ENCODE measurements at regions not wholly inside any gene's neighbourhood (a gene's known extent, or its start where the extent isn't known, plus 50 kb on each side); places are given as distances from the start of the nearest gene placed in this dataset.
"Not testable (repeated sequence)": the region's sequence is repeated elsewhere in the genome, so short reads cannot be mapped to it uniquely, and the experiment has no call there.

GRCh38 chr19:28596561-28597071 lies 616.3 kb downstream of the UQCRFS1 start:
- WGBS (ENCODE audit: insufficient coverage): 93% methylated on average over 12 of the region's 12 CpGs
- Histone ChIP-seq H3K36me3 (ENCODE audit: control insufficient read depth in 4 of 4, insufficient read depth in 4 of 4, low read length in 3 of 4) (no peaks in the 10 kb centered on the region), H3K27me3 (replicated peaks in 2 of 5; ENCODE audit: control insufficient read depth in 4 of 5, insufficient read depth in 5 of 5, low read length in 4 of 5) (peaks cover 0 to 4% (median 0%) of the 10 kb centered on the region in 5 experiments), H3K4me3 (ENCODE audit: control insufficient read depth in 1 of 7, extremely low read depth in 1 of 7, insufficient read depth in 4 of 7, low read depth in 2 of 7, low read length in 6 of 7) (no peak overlapping the region), H3K4me1 (ENCODE audit: control extremely low read depth in 1 of 4, control insufficient read depth in 4 of 4, insufficient read depth in 4 of 4, low read length in 3 of 4) (no peaks in the 10 kb centered on the region), H3K9me3 (ENCODE audit: control extremely low read depth in 1 of 5, control insufficient read depth in 4 of 5, insufficient read depth in 2 of 5, low read depth in 1 of 5, low read length in 4 of 5) (peaks cover 0 to 4% (median 0%) of the 10 kb centered on the region in 5 experiments), H3K27ac (ENCODE audit: insufficient read depth in 1 of 2, low read depth in 1 of 2, low read length in 2 of 2, poor library complexity in 1 of 2, severe bottlenecking in 2 of 2) (no peak overlapping the region)
- POLR2A ChIA-PET: no interaction called here
- DNase-seq: no peak
- CTCF ChIA-PET: no interaction called here

GRCh38 chr19:28595722-28596480 lies 617.0 kb downstream of the UQCRFS1 start:
- POLR2A ChIA-PET: no interaction called here
- CTCF ChIA-PET: no interaction called here
- 90% methylated on average over 3 of the region's 4 CpGs for WGBS (ENCODE audit: insufficient coverage)
- no peaks in the 10 kb centered on the region for H3K4me1 ChIP-seq (ENCODE audit: control extremely low read depth in 1 of 4, control insufficient read depth in 4 of 4, insufficient read depth in 4 of 4, low read length in 3 of 4)
- H3K27ac ChIP-seq (ENCODE audit: insufficient read depth in 1 of 2, low read depth in 1 of 2, low read length in 2 of 2, poor library complexity in 1 of 2, severe bottlenecking in 2 of 2): no peak overlapping the region
- H3K4me3 ChIP-seq (ENCODE audit: control insufficient read depth in 1 of 7, extremely low read depth in 1 of 7, insufficient read depth in 4 of 7, low read depth in 2 of 7, low read length in 6 of 7): no peak overlapping the region
- peaks cover 0 to 4% (median 0%) of the 10 kb centered on the region in 5 experiments for H3K9me3 ChIP-seq (ENCODE audit: control extremely low read depth in 1 of 5, control insufficient read depth in 4 of 5, insufficient read depth in 2 of 5, low read depth in 1 of 5, low read length in 4 of 5)
- peaks cover 0 to 4% (median 0%) of the 10 kb centered on the region in 5 experiments for H3K27me3 ChIP-seq (replicated peaks in 2 of 5; ENCODE audit: control insufficient read depth in 4 of 5, insufficient read depth in 5 of 5, low read length in 4 of 5)
- H3K36me3 ChIP-seq (ENCODE audit: control insufficient read depth in 4 of 4, insufficient read depth in 4 of 4, low read length in 3 of 4): no peaks in the 10 kb centered on the region
- no peak for DNase-seq

GRCh38 chr19:28594737-28595136 lies 618.2 kb downstream of the UQCRFS1 start:
- no peaks in the 10 kb centered on the region for H3K36me3 ChIP-seq (ENCODE audit: control insufficient read depth in 4 of 4, insufficient read depth in 4 of 4, low read length in 3 of 4)
- no peak overlapping the region for H3K4me3 ChIP-seq (ENCODE audit: control insufficient read depth in 1 of 7, extremely low read depth in 1 of 7, insufficient read depth in 4 of 7, low read depth in 2 of 7, low read length in 6 of 7)
- no CpG with 5 or more reads among the region's 2 CpGs for WGBS (ENCODE audit: insufficient coverage)
- H3K4me1 ChIP-seq (ENCODE audit: control extremely low read depth in 1 of 4, control insufficient read depth in 4 of 4, insufficient read depth in 4 of 4, low read length in 3 of 4): no peaks in the 10 kb centered on the region
- no peak for DNase-seq
- no peak overlapping the region for H3K27ac ChIP-seq (ENCODE audit: insufficient read depth in 1 of 2, low read depth in 1 of 2, low read length in 2 of 2, poor library complexity in 1 of 2, severe bottlenecking in 2 of 2)
- peaks cover 0 to 4% (median 0%) of the 10 kb centered on the region in 5 experiments for H3K9me3 ChIP-seq (ENCODE audit: control extremely low read depth in 1 of 5, control insufficient read depth in 4 of 5, insufficient read depth in 2 of 5, low read depth in 1 of 5, low read length in 4 of 5)
- ChIA-PET CTCF (no interaction called here), POLR2A (no interaction called here)
- no peaks in the 10 kb centered on the region for H3K27me3 ChIP-seq (replicated peaks in 2 of 5; ENCODE audit: control insufficient read depth in 4 of 5, insufficient read depth in 5 of 5, low read length in 4 of 5)

- 78% methylated on average over 11 of the region's 11 CpGs for WGBS (ENCODE audit: insufficient coverage)
- H3K9me3 ChIP-seq (ENCODE audit: control extremely low read depth in 1 of 5, control insufficient read depth in 4 of 5, insufficient read depth in 2 of 5, low read depth in 1 of 5, low read length in 4 of 5); DNase-seq; H3K27me3 ChIP-seq (replicated peaks in 2 of 5; ENCODE audit: control insufficient read depth in 4 of 5, insufficient read depth in 5 of 5, low read length in 4 of 5); POLR2A ChIA-PET; H3K4me3 ChIP-seq (ENCODE audit: control insufficient read depth in 1 of 7, extremely low read depth in 1 of 7, insufficient read depth in 4 of 7, low read depth in 2 of 7, low read length in 6 of 7); H3K27ac ChIP-seq (ENCODE audit: insufficient read depth in 1 of 2, low read depth in 1 of 2, low read length in 2 of 2, poor library complexity in 1 of 2, severe bottlenecking in 2 of 2); H3K4me1 ChIP-seq (ENCODE audit: control extremely low read depth in 1 of 4, control insufficient read depth in 4 of 4, insufficient read depth in 4 of 4, low read length in 3 of 4); CTCF ChIA-PET; H3K36me3 ChIP-seq (ENCODE audit: control insufficient read depth in 4 of 4, insufficient read depth in 4 of 4, low read length in 3 of 4): not testable (repeated sequence)
Observed at GRCh38 chr19:28589991-28590411, 623.0 kb downstream of the UQCRFS1 start.

- POLR2A ChIA-PET: no interaction called here
- no peak overlapping the region for H3K4me3 ChIP-seq (ENCODE audit: control insufficient read depth in 1 of 7, extremely low read depth in 1 of 7, insufficient read depth in 4 of 7, low read depth in 2 of 7, low read length in 6 of 7)
- DNase-seq: no peak
- H3K4me1 ChIP-seq (ENCODE audit: control extremely low read depth in 1 of 4, control insufficient read depth in 4 of 4, insufficient read depth in 4 of 4, low read length in 3 of 4): no peaks in the 10 kb centered on the region
- H3K36me3 ChIP-seq (ENCODE audit: control insufficient read depth in 4 of 4, insufficient read depth in 4 of 4, low read length in 3 of 4): no peaks in the 10 kb centered on the region
- WGBS (ENCODE audit: insufficient coverage): 70% methylated on average over 7 of the region's 7 CpGs
- no peaks in the 10 kb centered on the region for H3K27me3 ChIP-seq (replicated peaks in 2 of 5; ENCODE audit: control insufficient read depth in 4 of 5, insufficient read depth in 5 of 5, low read length in 4 of 5)
- CTCF ChIA-PET: no interaction called here
- H3K9me3 ChIP-seq (ENCODE audit: control extremely low read depth in 1 of 5, control insufficient read depth in 4 of 5, insufficient read depth in 2 of 5, low read depth in 1 of 5, low read length in 4 of 5): no peaks in the 10 kb centered on the region
- no peak overlapping the region for H3K27ac ChIP-seq (ENCODE audit: insufficient read depth in 1 of 2, low read depth in 1 of 2, low read length in 2 of 2, poor library complexity in 1 of 2, severe bottlenecking in 2 of 2)
Observed at GRCh38 chr19:28586474-28586873, 626.5 kb downstream of the UQCRFS1 start.

GRCh38 chr19:28585796-28586195 lies 627.2 kb downstream of the UQCRFS1 start:
- CTCF ChIA-PET: no interaction called here
- Histone ChIP-seq H3K36me3 (ENCODE audit: control insufficient read depth in 4 of 4, insufficient read depth in 4 of 4, low read length in 3 of 4) (no peaks in the 10 kb centered on the region), H3K9me3 (ENCODE audit: control extremely low read depth in 1 of 5, control insufficient read depth in 4 of 5, insufficient read depth in 2 of 5, low read depth in 1 of 5, low read length in 4 of 5) (no peaks in the 10 kb centered on the region), H3K4me3 (ENCODE audit: control insufficient read depth in 1 of 7, extremely low read depth in 1 of 7, insufficient read depth in 4 of 7, low read depth in 2 of 7, low read length in 6 of 7) (no peak overlapping the region), H3K4me1 (ENCODE audit: control extremely low read depth in 1 of 4, control insufficient read depth in 4 of 4, insufficient read depth in 4 of 4, low read length in 3 of 4) (no peaks in the 10 kb centered on the region), H3K27ac (ENCODE audit: insufficient read depth in 1 of 2, low read depth in 1 of 2, low read length in 2 of 2, poor library complexity in 1 of 2, severe bottlenecking in 2 of 2) (no peak overlapping the region), H3K27me3 (replicated peaks in 2 of 5; ENCODE audit: control insufficient read depth in 4 of 5, insufficient read depth in 5 of 5, low read length in 4 of 5) (no peaks in the 10 kb centered on the region)
- DNase-seq: no peak
- POLR2A ChIA-PET: no interaction called here
- WGBS (ENCODE audit: insufficient coverage): 79% methylated on average over 3 of the region's 4 CpGs

GRCh38 chr19:28583713-28584112 lies 629.2 kb downstream of the UQCRFS1 start:
- ChIA-PET CTCF (no interaction called here), POLR2A (no interaction called here)
- WGBS (ENCODE audit: insufficient coverage): 100% methylated on average over 5 of the region's 8 CpGs

More at GRCh38 chr19:28583713-28584112, 629.2 kb downstream of the UQCRFS1 start:
- Histone ChIP-seq H3K27me3 (replicated peaks in 2 of 5; ENCODE audit: control insufficient read depth in 4 of 5, insufficient read depth in 5 of 5, low read length in 4 of 5) (no peaks in the 10 kb centered on the region), H3K27ac (ENCODE audit: insufficient read depth in 1 of 2, low read depth in 1 of 2, low read length in 2 of 2, poor library complexity in 1 of 2, severe bottlenecking in 2 of 2) (no peak overlapping the region), H3K9me3 (ENCODE audit: control extremely low read depth in 1 of 5, control insufficient read depth in 4 of 5, insufficient read depth in 2 of 5, low read depth in 1 of 5, low read length in 4 of 5) (no peaks in the 10 kb centered on the region), H3K36me3 (ENCODE audit: control insufficient read depth in 4 of 4, insufficient read depth in 4 of 4, low read length in 3 of 4) (no peaks in the 10 kb centered on the region), H3K4me1 (ENCODE audit: control extremely low read depth in 1 of 4, control insufficient read depth in 4 of 4, insufficient read depth in 4 of 4, low read length in 3 of 4) (no peaks in the 10 kb centered on the region), H3K4me3 (ENCODE audit: control insufficient read depth in 1 of 7, extremely low read depth in 1 of 7, insufficient read depth in 4 of 7, low read depth in 2 of 7, low read length in 6 of 7) (no peak overlapping the region)
- DNase-seq: no peak

All from common myeloid progenitor, CD34-positive (primary cell).